H1 (cell line): ENCODE measurements at regions not wholly inside any gene's neighbourhood (a gene's known extent, or its start where the extent isn't known, plus 50 kb on each side); places are given as distances from the start of the nearest gene placed in this dataset.

Source experiments
- CTCF ChIA-PET: fragments of 300-600 bp; sonication (Branson Sonifier 250); formaldehyde crosslinking; loops from one replicate; lab custom pipeline; 2021; ENCODE audit not compliant: partially characterized antibody; lab: Charles Lee
- POLR2A ChIA-PET: fragments of 300-600 bp; sonication (Branson Sonifier 250); formaldehyde crosslinking; loops from one replicate; lab custom pipeline; 2021; ENCODE audit warnings: inconsistent platforms; ENCODE audit not compliant: partially characterized antibody; lab: Charles Lee
- DNase-seq, 2 experiments: peaks; one replicate each; pipeline versions ENCODE4 v3.0.0 to v3.0.0-alpha.2; 2010 to 2022; ENCODE audit warnings: low spot score in 2 of 2, low read depth in 1 of 2, mixed read lengths in 1 of 2
- FAIRE-seq: peaks from 2 replicates; lab custom pipeline; 2011; peaks lifted over from hg19 to GRCh38; lab: Jason Lieb, UNC
- H2AFZ ChIP-seq: 2 replicates; pipeline ENCODE4 v1.8.1; 2012; ENCODE audit warnings: low read length, inconsistent platforms
- H2AK5ac ChIP-seq: 2 replicates; pipeline ENCODE4 v1.6.1; 2013; ENCODE audit warnings: low read depth, low read length
- H2BK120ac ChIP-seq: replicated peaks from 2 replicates; pipeline ENCODE3; 2013; ENCODE audit warnings: low read depth, low read length, inconsistent platforms
- H2BK12ac ChIP-seq: 2 replicates; pipeline ENCODE4 v1.6.1; 2013; ENCODE audit warnings: low read depth, low read length
- H2BK15ac ChIP-seq: 2 replicates; pipeline ENCODE4 v1.6.1; 2013; ENCODE audit warnings: low read length
- H2BK20ac ChIP-seq: 2 replicates; pipeline ENCODE4 v1.6.1; 2013; ENCODE audit warnings: low read length
- H2BK5ac ChIP-seq: 2 replicates; pipeline ENCODE4 v1.6.1; 2013; ENCODE audit warnings: low read depth, low read length
- H3K14ac ChIP-seq: 2 replicates; pipeline ENCODE4 v1.6.1; 2013; ENCODE audit warnings: inconsistent platforms; ENCODE audit not compliant: insufficient read length
- H3K18ac ChIP-seq: 2 replicates; pipeline ENCODE4 v1.6.1; 2013; ENCODE audit warnings: low read length; ENCODE audit errors: extremely low read depth
- H3K23ac ChIP-seq: 2 replicates; pipeline ENCODE4 v1.6.1; 2013; ENCODE audit warnings: inconsistent platforms; ENCODE audit not compliant: insufficient read length
- H3K23me2 ChIP-seq: 2 replicates; pipeline ENCODE4 v1.6.1; 2013; ENCODE audit warnings: low read depth, low read length
- H3K27ac ChIP-seq: 2 replicates; pipeline ENCODE4 v1.6.1; 2011; ENCODE audit warnings: low read depth, low read length, inconsistent platforms
- H3K27me3 ChIP-seq, 4 experiments: replicated peaks in 1 of 4; 1 replicate in 1 of 4; 2 replicates in 3 of 4; pipeline versions ENCODE4 v1.6.1 to v1.8.1; 2011 to 2013; ENCODE audit warnings: low read length in 3 of 4, mild to moderate bottlenecking in 3 of 4, inconsistent platforms in 2 of 4, mixed read lengths in 2 of 4, moderate library complexity in 1 of 4; ENCODE audit not compliant: control insufficient read depth in 3 of 4, insufficient read depth in 3 of 4; ENCODE audit errors: extremely low read depth in 1 of 4
- H3K36me3 ChIP-seq, 4 experiments: 2 replicates each; pipeline versions ENCODE4 v1.6.1 to v1.8.1; 2011 to 2013; ENCODE audit warnings: mild to moderate bottlenecking in 4 of 4, low read length in 3 of 4, moderate library complexity in 2 of 4, control low read depth in 1 of 4, inconsistent platforms in 1 of 4; ENCODE audit not compliant: insufficient read depth in 4 of 4, control insufficient read depth in 2 of 4
- H3K4ac ChIP-seq: replicated peaks from 2 replicates; pipeline ENCODE3; 2013; ENCODE audit warnings: low read length, low read depth, mixed read lengths, inconsistent platforms; ENCODE audit not compliant: insufficient read length
- H3K4me1 ChIP-seq, 4 experiments: replicated peaks in 1 of 4; 1 replicate in 1 of 4; 2 replicates in 3 of 4; pipeline versions ENCODE4 v1.6.1 to v1.8.1; 2011 to 2013; ENCODE audit warnings: low read length in 3 of 4, inconsistent platforms in 2 of 4, mixed read lengths in 1 of 4; ENCODE audit not compliant: insufficient read depth in 4 of 4, control insufficient read depth in 3 of 4
- H3K4me2 ChIP-seq, 2 experiments: 2 replicates each; pipeline versions ENCODE4 v1.6.1 to v1.8.1; 2011 to 2013; ENCODE audit warnings: low read depth in 2 of 2, low read length in 2 of 2, control low read depth in 1 of 2, inconsistent platforms in 1 of 2, mild to moderate bottlenecking in 1 of 2; ENCODE audit not compliant: insufficient read depth in 1 of 2
- H3K4me3 ChIP-seq, 4 experiments: fragments of 200-600, 300-600 bp in 1 of 4; sonication (generic), shearing (Covaris generic), sonication (Bioruptor Twin) in 1 of 4; 2 replicates each; pipeline versions ENCODE4 v1.5.1 to v1.8.1; 2011 to 2016; ENCODE audit warnings: low read length in 4 of 4, low read depth in 3 of 4, control low read depth in 2 of 4, inconsistent platforms in 2 of 4, mild to moderate bottlenecking in 2 of 4, mixed read lengths in 1 of 4, moderate library complexity in 1 of 4; ENCODE audit not compliant: insufficient read depth in 2 of 4; ENCODE audit errors: extremely low read depth in 1 of 4
- H3K56ac ChIP-seq: replicated peaks from 2 replicates; pipeline ENCODE3; 2013; ENCODE audit warnings: low read depth, mild to moderate bottlenecking, mixed read lengths, low read length, inconsistent platforms; ENCODE audit not compliant: insufficient read length
- H3K79me1 ChIP-seq: 2 replicates; pipeline ENCODE4 v1.6.1; 2013; ENCODE audit warnings: low read depth, low read length, control low read depth
- H3K79me2 ChIP-seq, 2 experiments: 2 replicates each; pipeline versions ENCODE4 v1.6.1 to v1.8.1; 2012 to 2013; ENCODE audit warnings: low read length in 2 of 2, mild to moderate bottlenecking in 2 of 2, inconsistent platforms in 1 of 2; ENCODE audit not compliant: insufficient read depth in 2 of 2, control insufficient read depth in 1 of 2
- H3K9ac ChIP-seq, 4 experiments: replicated peaks in 1 of 4; 1 replicate in 1 of 4; 2 replicates in 3 of 4; pipeline versions ENCODE4 v1.6.1 to v1.8.1; 2011 to 2013; ENCODE audit warnings: low read depth in 3 of 4, low read length in 3 of 4, control low read depth in 2 of 4, mild to moderate bottlenecking in 2 of 4, moderate library complexity in 2 of 4, inconsistent platforms in 1 of 4; ENCODE audit errors: extremely low read depth in 1 of 4
- H3K9me3 ChIP-seq, 2 experiments: 2 replicates each; pipeline versions ENCODE4 v1.6.1 to v1.8.1; 2012 to 2013; ENCODE audit warnings: mild to moderate bottlenecking in 2 of 2, moderate library complexity in 2 of 2, control low read depth in 1 of 2, inconsistent platforms in 1 of 2, low read depth in 1 of 2, low read length in 1 of 2, mixed read lengths in 1 of 2; ENCODE audit not compliant: insufficient read depth in 2 of 2
- H4K20me1 ChIP-seq, 2 experiments: replicated peaks in 1 of 2; 2 replicates each; pipeline versions ENCODE3 to v1.8.1; 2011 to 2013; ENCODE audit warnings: inconsistent platforms in 2 of 2, low read length in 2 of 2, mild to moderate bottlenecking in 1 of 2; ENCODE audit not compliant: insufficient read depth in 2 of 2, control insufficient read depth in 1 of 2
- H4K5ac ChIP-seq: 2 replicates; pipeline ENCODE4 v1.6.1; 2013; ENCODE audit warnings: low read length, low read depth, mixed read lengths, inconsistent platforms; ENCODE audit not compliant: insufficient read length
- H4K8ac ChIP-seq: 2 replicates; pipeline ENCODE4 v1.8.0; 2013; ENCODE audit warnings: mild to moderate bottlenecking, moderate library complexity, low read length, inconsistent platforms; ENCODE audit not compliant: insufficient read depth; ENCODE audit errors: extremely low read depth
- H4K91ac ChIP-seq: replicated peaks from 2 replicates; pipeline ENCODE3; 2013; ENCODE audit warnings: low read length, mixed read lengths, inconsistent platforms; ENCODE audit not compliant: insufficient read length
- SRF ChIP-seq: IDR thresholded peaks from 2 replicates; pipeline ENCODE4 v1.6.1; 2011; ENCODE audit warnings: mild to moderate bottlenecking, low read depth, low read length, moderate library complexity
- TEAD4 ChIP-seq: IDR thresholded peaks from 2 replicates; pipeline ENCODE4 v1.6.1; 2012; ENCODE audit warnings: low read depth, low read length, inconsistent platforms, mixed read lengths
- WGBS, 2 experiments: shearing (Covaris generic) in 1 of 2; methylation state at CpG; one replicate each; pipeline versions ENCODE4 v1.1.6 to v1.1.7; 2013 to 2015; ENCODE audit warnings: low lambda C conversion rate in 2 of 2, mixed read lengths in 2 of 2, inconsistent platforms in 1 of 2, low coverage in 1 of 2, missing lambda C conversion rate in 1 of 2; ENCODE audit not compliant: insufficient replicate concordance in 2 of 2, insufficient coverage in 1 of 2, insufficient read length in 1 of 2; ENCODE audit errors: extremely low coverage in 1 of 2, missing lambda C conversion rate in 1 of 2; 5-methylcytosine and 5-hydroxymethylcytosine counted together

- Histone ChIP-seq H3K4ac (no peak overlapping the region), H3K9me3 (peaks cover 0 to 6% of the 10 kb centered on the region in 2 experiments; a peak in 1 of 4 replicates), H3K36me3 (no peaks in the 10 kb centered on the region), H3K23me2 (no peaks in the 10 kb centered on the region), H2AK5ac (no peak overlapping the region), H3K27ac (no peak overlapping the region), H3K79me1 (no peaks in the 10 kb centered on the region), H2BK12ac (no peak overlapping the region), H3K4me1 (no peaks in the 10 kb centered on the region), H3K23ac (no peak overlapping the region), H2BK5ac (no peak overlapping the region), H2BK15ac (no peak overlapping the region), H4K8ac (no peak overlapping the region), H3K4me3 (no peak overlapping the region), H2AFZ (no peak overlapping the region), H3K56ac (no peak overlapping the region), H2BK20ac (no peak overlapping the region), H3K18ac (no peak overlapping the region), H2BK120ac (no peak overlapping the region), H3K4me2 (no peak overlapping the region), H3K79me2 (no peaks in the 10 kb centered on the region), H3K14ac (no peak overlapping the region), H3K9ac (no peak overlapping the region), H3K27me3 (no peaks in the 10 kb centered on the region), H4K20me1 (no peaks in the 10 kb centered on the region), H4K5ac (no peak overlapping the region), H4K91ac (no peak overlapping the region)
- CTCF ChIA-PET, result no interaction called here
- no peak for TF ChIP-seq TEAD4
- no peak for TF ChIP-seq SRF
- FAIRE-seq (no peak), DNase-seq (no peak)
- POLR2A ChIA-PET, result no interaction called here
- WGBS, 2 experiments, result 91% methylated on average over 5 of the region's 5 CpGs; no CpG with 5 or more reads in 1 of the 2 experiments
Measured at GRCh38 chr5:26245321-26245720, 793.1 kb downstream of the CDH9 start.
